ENCODE measurements at regions not wholly inside any gene's neighbourhood (a gene's known extent, or its start where the extent isn't known, plus 50 kb on each side); places are given as distances from the start of the nearest gene placed in this dataset.

GRCh38 chr1:34642679-34643078 lies 112.2 kb upstream of the GJB5 start:
- no peak for TF ChIP-seq ZNF596 (tag by site-specific recombination; IDR thresholded peaks at IDR 0.05)
- no peak for TF ChIP-seq REPIN1 (tag by site-specific recombination; IDR thresholded peaks at IDR 0.05; ENCODE audit: low read depth)
- no peak for TF ChIP-seq ZNF23 (tag by site-specific recombination; IDR thresholded peaks at IDR 0.05; ENCODE audit: borderline replicate concordance)
- TF ChIP-seq ZNF626 (tag by site-specific recombination; IDR thresholded peaks at IDR 0.05), result no peak
- TF ChIP-seq MEIS1 (CRISPR knock-in tag; IDR thresholded peaks at IDR 0.05; ENCODE audit: borderline replicate concordance), result no peak
- TF ChIP-seq ATF2 (tag by site-specific recombination; IDR thresholded peaks at IDR 0.05; ENCODE audit: low read depth), result no peak
- no peak for TF ChIP-seq ZNF132 (tag by site-specific recombination; IDR thresholded peaks at IDR 0.05; ENCODE audit: borderline replicate concordance)
- no peak for TF ChIP-seq ELK4 (IDR thresholded peaks at IDR 0.05; ENCODE audit: borderline replicate concordance, low read depth, low read length)
- no peaks in the 10 kb centered on the region; the same call in 1 of the 2 replicates for H3K4me1 ChIP-seq (ENCODE audit: control insufficient read depth, insufficient read depth, low read length)
- no peak overlapping the region for H3K4me3 ChIP-seq (ENCODE audit: low read depth, low read length)
- no peaks in the 10 kb centered on the region for H3K9me3 ChIP-seq (ENCODE audit: control insufficient read depth, insufficient read depth, low read depth, low read length)
- no peak overlapping the region for H3K27ac ChIP-seq (ENCODE audit: extremely low read depth, low read depth, low read length)
- H3K36me3 ChIP-seq (ENCODE audit: control insufficient read depth in 2 of 2, insufficient read depth in 1 of 2, low read length in 2 of 2), result no peaks in the 10 kb centered on the region
- ChIA-PET POLR2A (no interaction called here), CTCF (interaction anchor here (1.1 kb wide), 1 partner anchor 100 kb away, joined by 3 read pairs; no protein-coding TSS in a partner anchor)

DNA sequence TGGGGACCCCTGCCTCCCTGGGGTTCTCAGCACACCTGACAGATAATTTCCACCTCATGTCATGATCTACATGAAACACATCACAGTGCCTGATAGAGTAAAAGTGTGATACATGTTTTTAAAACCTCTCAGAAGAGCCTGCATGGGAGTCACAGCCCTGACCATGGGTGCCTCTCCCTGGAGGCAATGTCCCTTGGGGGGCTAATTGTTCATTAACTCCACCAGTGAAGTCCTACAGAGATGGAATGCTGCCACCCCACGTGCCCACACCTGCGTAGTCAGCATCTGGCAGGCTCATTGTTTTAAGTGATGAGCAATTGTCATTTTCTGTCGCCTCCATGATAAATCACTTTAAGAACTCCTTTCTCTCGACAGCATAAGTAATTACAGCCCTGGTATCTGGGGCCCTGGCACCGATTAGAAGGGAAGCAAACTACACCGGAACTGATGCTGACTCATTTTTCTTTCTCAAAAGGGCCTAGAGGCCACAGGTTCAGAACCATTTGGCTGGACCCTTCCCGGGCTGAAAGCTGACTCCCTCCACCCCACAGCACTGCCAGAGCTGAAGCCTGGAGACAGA lies 109.6 kb upstream of the GJB5 start:
- Histone ChIP-seq H3K4me3 (ENCODE audit: low read depth, low read length) (no peak overlapping the region), H3K9me3 (ENCODE audit: control insufficient read depth, insufficient read depth, low read depth, low read length) (no peaks in the 10 kb centered on the region), H3K27ac (ENCODE audit: extremely low read depth, low read depth, low read length) (no peak overlapping the region), H3K4me1 (ENCODE audit: control insufficient read depth, insufficient read depth, low read length) (no peaks in the 10 kb centered on the region; the same call in 1 of the 2 replicates), H3K36me3 (ENCODE audit: control insufficient read depth in 2 of 2, insufficient read depth in 1 of 2, low read length in 2 of 2) (no peaks in the 10 kb centered on the region)
- TF ChIP-seq ZNF571 (tag by site-specific recombination; IDR thresholded peaks at IDR 0.05) (no peak), ZNF555 (tag by site-specific recombination; conservative IDR thresholded peaks at IDR 0.05) (no peak), ZIC2 (tag by site-specific recombination; IDR thresholded peaks at IDR 0.05) (no peak), SP7 (tag by site-specific recombination; IDR thresholded peaks at IDR 0.05) (peak; percentile 64), YY1 (tag by site-specific recombination; IDR thresholded peaks at IDR 0.05) (no peak), GLIS1 (tag by site-specific recombination; IDR thresholded peaks at IDR 0.05) (peak; percentile 89), HOXA7 (CRISPR knock-in tag; IDR thresholded peaks at IDR 0.05; ENCODE audit: borderline replicate concordance) (no peak)
- POLR2A ChIA-PET, result no interaction called here
- CTCF ChIA-PET, result interaction anchor here (0.6 to 1.2 kb wide), 3 partner anchors 98 to 1265 kb away, joined by 3 to 4 read pairs (median 3); no protein-coding TSS in a partner anchor

- H3K4me3 ChIP-seq (ENCODE audit: low read depth, low read length), result no peak overlapping the region
- H3K36me3 ChIP-seq (ENCODE audit: control insufficient read depth in 2 of 2, insufficient read depth in 1 of 2, low read length in 2 of 2), result no peaks in the 10 kb centered on the region
- TF ChIP-seq ZNF214 (tag by site-specific recombination; IDR thresholded peaks at IDR 0.05; ENCODE audit: borderline replicate concordance), result no peak
- TF ChIP-seq ZNF830 (tag by site-specific recombination; IDR thresholded peaks at IDR 0.05; ENCODE audit: low read depth), result no peak
- no peak for TF ChIP-seq SCRT2 (tag by site-specific recombination; IDR thresholded peaks at IDR 0.05)
- no peak for TF ChIP-seq ZXDB (tag by site-specific recombination; IDR thresholded peaks at IDR 0.05)
- TF ChIP-seq ZNF621 (tag by site-specific recombination; IDR thresholded peaks at IDR 0.05), result no peak
- no peak for TF ChIP-seq HOXC10 (CRISPR knock-in tag; IDR thresholded peaks at IDR 0.05)
- TF ChIP-seq RBAK (tag by site-specific recombination; IDR thresholded peaks at IDR 0.05), result no peak
- no peak for TF ChIP-seq KLF8 (tag by site-specific recombination; IDR thresholded peaks at IDR 0.05)
- ChIA-PET POLR2A (no interaction called here), CTCF (no interaction called here)
- H3K27ac ChIP-seq (ENCODE audit: extremely low read depth, low read depth, low read length), result no peak overlapping the region
- H3K9me3 ChIP-seq (ENCODE audit: control insufficient read depth, insufficient read depth, low read depth, low read length), result no peaks in the 10 kb centered on the region
- no peaks in the 10 kb centered on the region; the same call in 1 of the 2 replicates for H3K4me1 ChIP-seq (ENCODE audit: control insufficient read depth, insufficient read depth, low read length)
Observed at GRCh38 chr1:34645919-34646318, 108.9 kb upstream of the GJB5 start.
